H1 (cell line): ENCODE measurements at regions not wholly inside any gene's neighbourhood (a gene's known extent, or its start where the extent isn't known, plus 50 kb on each side); places are given as distances from the start of the nearest gene placed in this dataset.

Experiments used
- CTCF ChIA-PET: fragments of 300-600 bp; sonication (Branson Sonifier 250); formaldehyde crosslinking; loops from one replicate; lab custom pipeline; 2021; ENCODE audit not compliant: partially characterized antibody; lab: Charles Lee
- POLR2A ChIA-PET: fragments of 300-600 bp; sonication (Branson Sonifier 250); formaldehyde crosslinking; loops from one replicate; lab custom pipeline; 2021; ENCODE audit warnings: inconsistent platforms; ENCODE audit not compliant: partially characterized antibody; lab: Charles Lee
- DNase-seq, 2 experiments: peaks; one replicate each; pipeline versions ENCODE4 v3.0.0 to v3.0.0-alpha.2; 2010 to 2022; ENCODE audit warnings: low spot score in 2 of 2, low read depth in 1 of 2, mixed read lengths in 1 of 2
- FAIRE-seq: peaks from 2 replicates; lab custom pipeline; 2011; peaks lifted over from hg19 to GRCh38; lab: Jason Lieb, UNC
- H2AFZ ChIP-seq: 2 replicates; pipeline ENCODE4 v1.8.1; 2012; ENCODE audit warnings: low read length, inconsistent platforms
- H2AK5ac ChIP-seq: 2 replicates; pipeline ENCODE4 v1.6.1; 2013; ENCODE audit warnings: low read depth, low read length
- H2BK120ac ChIP-seq: replicated peaks from 2 replicates; pipeline ENCODE3; 2013; ENCODE audit warnings: low read depth, low read length, inconsistent platforms
- H2BK12ac ChIP-seq: 2 replicates; pipeline ENCODE4 v1.6.1; 2013; ENCODE audit warnings: low read depth, low read length
- H2BK15ac ChIP-seq: 2 replicates; pipeline ENCODE4 v1.6.1; 2013; ENCODE audit warnings: low read length
- H2BK20ac ChIP-seq: 2 replicates; pipeline ENCODE4 v1.6.1; 2013; ENCODE audit warnings: low read length
- H2BK5ac ChIP-seq: 2 replicates; pipeline ENCODE4 v1.6.1; 2013; ENCODE audit warnings: low read depth, low read length
- H3K14ac ChIP-seq: 2 replicates; pipeline ENCODE4 v1.6.1; 2013; ENCODE audit warnings: inconsistent platforms; ENCODE audit not compliant: insufficient read length
- H3K18ac ChIP-seq: 2 replicates; pipeline ENCODE4 v1.6.1; 2013; ENCODE audit warnings: low read length; ENCODE audit errors: extremely low read depth
- H3K23ac ChIP-seq: 2 replicates; pipeline ENCODE4 v1.6.1; 2013; ENCODE audit warnings: inconsistent platforms; ENCODE audit not compliant: insufficient read length
- H3K23me2 ChIP-seq: 2 replicates; pipeline ENCODE4 v1.6.1; 2013; ENCODE audit warnings: low read depth, low read length
- H3K27ac ChIP-seq: 2 replicates; pipeline ENCODE4 v1.6.1; 2011; ENCODE audit warnings: low read depth, low read length, inconsistent platforms
- H3K27me3 ChIP-seq, 4 experiments: replicated peaks in 1 of 4; 1 replicate in 1 of 4; 2 replicates in 3 of 4; pipeline versions ENCODE4 v1.6.1 to v1.8.1; 2011 to 2013; ENCODE audit warnings: low read length in 3 of 4, mild to moderate bottlenecking in 3 of 4, inconsistent platforms in 2 of 4, mixed read lengths in 2 of 4, moderate library complexity in 1 of 4; ENCODE audit not compliant: control insufficient read depth in 3 of 4, insufficient read depth in 3 of 4; ENCODE audit errors: extremely low read depth in 1 of 4
- H3K36me3 ChIP-seq, 4 experiments: 2 replicates each; pipeline versions ENCODE4 v1.6.1 to v1.8.1; 2011 to 2013; ENCODE audit warnings: mild to moderate bottlenecking in 4 of 4, low read length in 3 of 4, moderate library complexity in 2 of 4, control low read depth in 1 of 4, inconsistent platforms in 1 of 4; ENCODE audit not compliant: insufficient read depth in 4 of 4, control insufficient read depth in 2 of 4
- H3K4ac ChIP-seq: replicated peaks from 2 replicates; pipeline ENCODE3; 2013; ENCODE audit warnings: low read length, low read depth, mixed read lengths, inconsistent platforms; ENCODE audit not compliant: insufficient read length
- H3K4me1 ChIP-seq, 4 experiments: replicated peaks in 1 of 4; 1 replicate in 1 of 4; 2 replicates in 3 of 4; pipeline versions ENCODE4 v1.6.1 to v1.8.1; 2011 to 2013; ENCODE audit warnings: low read length in 3 of 4, inconsistent platforms in 2 of 4, mixed read lengths in 1 of 4; ENCODE audit not compliant: insufficient read depth in 4 of 4, control insufficient read depth in 3 of 4
- H3K4me2 ChIP-seq, 2 experiments: 2 replicates each; pipeline versions ENCODE4 v1.6.1 to v1.8.1; 2011 to 2013; ENCODE audit warnings: low read depth in 2 of 2, low read length in 2 of 2, control low read depth in 1 of 2, inconsistent platforms in 1 of 2, mild to moderate bottlenecking in 1 of 2; ENCODE audit not compliant: insufficient read depth in 1 of 2
- H3K4me3 ChIP-seq, 4 experiments: fragments of 200-600, 300-600 bp in 1 of 4; sonication (generic), shearing (Covaris generic), sonication (Bioruptor Twin) in 1 of 4; 2 replicates each; pipeline versions ENCODE4 v1.5.1 to v1.8.1; 2011 to 2016; ENCODE audit warnings: low read length in 4 of 4, low read depth in 3 of 4, control low read depth in 2 of 4, inconsistent platforms in 2 of 4, mild to moderate bottlenecking in 2 of 4, mixed read lengths in 1 of 4, moderate library complexity in 1 of 4; ENCODE audit not compliant: insufficient read depth in 2 of 4; ENCODE audit errors: extremely low read depth in 1 of 4
- H3K56ac ChIP-seq: replicated peaks from 2 replicates; pipeline ENCODE3; 2013; ENCODE audit warnings: low read depth, mild to moderate bottlenecking, mixed read lengths, low read length, inconsistent platforms; ENCODE audit not compliant: insufficient read length
- H3K79me1 ChIP-seq: 2 replicates; pipeline ENCODE4 v1.6.1; 2013; ENCODE audit warnings: low read depth, low read length, control low read depth
- H3K79me2 ChIP-seq, 2 experiments: 2 replicates each; pipeline versions ENCODE4 v1.6.1 to v1.8.1; 2012 to 2013; ENCODE audit warnings: low read length in 2 of 2, mild to moderate bottlenecking in 2 of 2, inconsistent platforms in 1 of 2; ENCODE audit not compliant: insufficient read depth in 2 of 2, control insufficient read depth in 1 of 2
- H3K9ac ChIP-seq, 4 experiments: replicated peaks in 1 of 4; 1 replicate in 1 of 4; 2 replicates in 3 of 4; pipeline versions ENCODE4 v1.6.1 to v1.8.1; 2011 to 2013; ENCODE audit warnings: low read depth in 3 of 4, low read length in 3 of 4, control low read depth in 2 of 4, mild to moderate bottlenecking in 2 of 4, moderate library complexity in 2 of 4, inconsistent platforms in 1 of 4; ENCODE audit errors: extremely low read depth in 1 of 4
- H3K9me3 ChIP-seq, 2 experiments: 2 replicates each; pipeline versions ENCODE4 v1.6.1 to v1.8.1; 2012 to 2013; ENCODE audit warnings: mild to moderate bottlenecking in 2 of 2, moderate library complexity in 2 of 2, control low read depth in 1 of 2, inconsistent platforms in 1 of 2, low read depth in 1 of 2, low read length in 1 of 2, mixed read lengths in 1 of 2; ENCODE audit not compliant: insufficient read depth in 2 of 2
- H4K20me1 ChIP-seq, 2 experiments: replicated peaks in 1 of 2; 2 replicates each; pipeline versions ENCODE3 to v1.8.1; 2011 to 2013; ENCODE audit warnings: inconsistent platforms in 2 of 2, low read length in 2 of 2, mild to moderate bottlenecking in 1 of 2; ENCODE audit not compliant: insufficient read depth in 2 of 2, control insufficient read depth in 1 of 2
- H4K5ac ChIP-seq: 2 replicates; pipeline ENCODE4 v1.6.1; 2013; ENCODE audit warnings: low read length, low read depth, mixed read lengths, inconsistent platforms; ENCODE audit not compliant: insufficient read length
- H4K8ac ChIP-seq: 2 replicates; pipeline ENCODE4 v1.8.0; 2013; ENCODE audit warnings: mild to moderate bottlenecking, moderate library complexity, low read length, inconsistent platforms; ENCODE audit not compliant: insufficient read depth; ENCODE audit errors: extremely low read depth
- H4K91ac ChIP-seq: replicated peaks from 2 replicates; pipeline ENCODE3; 2013; ENCODE audit warnings: low read length, mixed read lengths, inconsistent platforms; ENCODE audit not compliant: insufficient read length
- EP300 ChIP-seq, 2 experiments: IDR thresholded peaks; 1 replicate in 1 of 2; 2 replicates in 1 of 2; pipeline ENCODE4 v1.6.1; 2011 to 2012; ENCODE audit warnings: low read depth in 2 of 2, low read length in 2 of 2, mild to moderate bottlenecking in 2 of 2, borderline replicate concordance in 1 of 2, inconsistent platforms in 1 of 2, moderate library complexity in 1 of 2
- FOSL1 ChIP-seq: IDR thresholded peaks from 2 replicates; pipeline ENCODE4 v1.6.1; 2011; ENCODE audit warnings: mild to moderate bottlenecking, low read depth, low read length, moderate library complexity; ENCODE audit not compliant: insufficient read depth
- HDAC2 ChIP-seq, 2 experiments: fragments of 300-600 bp in 1 of 2; sonication (generic) in 1 of 2; IDR thresholded peaks; 2 replicates each; pipeline ENCODE4 v1.6.1; 2011 to 2012; ENCODE audit warnings: low read depth in 2 of 2, low read length in 2 of 2, mild to moderate bottlenecking in 2 of 2, moderate library complexity in 2 of 2, borderline replicate concordance in 1 of 2, inconsistent platforms in 1 of 2
- RFX5 ChIP-seq: IDR thresholded peaks from 2 replicates; pipeline ENCODE4 v1.6.1; 2011; ENCODE audit warnings: low read depth, low read length, improper control_type of control experiment, borderline replicate concordance
- RNF2 ChIP-seq: fragments of 200-900, 300-1000 bp; sonication (generic); IDR thresholded peaks from 2 replicates; pipeline ENCODE4 v1.7.1; 2016; ENCODE audit warnings: borderline replicate concordance, low read depth, mild to moderate bottlenecking, antibody characterized with exemption, low read length; ENCODE audit not compliant: poor library complexity, severe bottlenecking; ENCODE audit errors: missing control alignments
- SIN3A ChIP-seq, 2 experiments: IDR thresholded peaks in 1 of 2; conservative IDR thresholded peaks in 1 of 2; 2 replicates each; pipeline ENCODE4 v1.6.1; 2011 to 2012; ENCODE audit warnings: low read length in 2 of 2, improper control_type of control experiment in 1 of 2, low read depth in 1 of 2, mild to moderate bottlenecking in 1 of 2
- SP2 ChIP-seq: IDR thresholded peaks from 2 replicates; pipeline ENCODE4 v1.6.1; 2012; ENCODE audit warnings: mild to moderate bottlenecking, low read length, inconsistent platforms
- TBP ChIP-seq: IDR thresholded peaks from 2 replicates; pipeline ENCODE4 v1.6.1; 2011; ENCODE audit warnings: low read depth, low read length, improper control_type of control experiment
- WGBS, 2 experiments: shearing (Covaris generic) in 1 of 2; methylation state at CpG; one replicate each; pipeline versions ENCODE4 v1.1.6 to v1.1.7; 2013 to 2015; ENCODE audit warnings: low lambda C conversion rate in 2 of 2, mixed read lengths in 2 of 2, inconsistent platforms in 1 of 2, low coverage in 1 of 2, missing lambda C conversion rate in 1 of 2; ENCODE audit not compliant: insufficient replicate concordance in 2 of 2, insufficient coverage in 1 of 2, insufficient read length in 1 of 2; ENCODE audit errors: extremely low coverage in 1 of 2, missing lambda C conversion rate in 1 of 2; 5-methylcytosine and 5-hydroxymethylcytosine counted together
- TF ChIP-seq, protein P1 (sequence below): IDR thresholded peaks from 2 replicates; pipeline ENCODE4 v1.6.1; 2012; ENCODE audit warnings: inconsistent platforms
- TF ChIP-seq, protein P2 (sequence below): IDR thresholded peaks from 2 replicates; pipeline ENCODE4 v1.6.1; 2012; ENCODE audit warnings: low read length, inconsistent platforms

DNA sequence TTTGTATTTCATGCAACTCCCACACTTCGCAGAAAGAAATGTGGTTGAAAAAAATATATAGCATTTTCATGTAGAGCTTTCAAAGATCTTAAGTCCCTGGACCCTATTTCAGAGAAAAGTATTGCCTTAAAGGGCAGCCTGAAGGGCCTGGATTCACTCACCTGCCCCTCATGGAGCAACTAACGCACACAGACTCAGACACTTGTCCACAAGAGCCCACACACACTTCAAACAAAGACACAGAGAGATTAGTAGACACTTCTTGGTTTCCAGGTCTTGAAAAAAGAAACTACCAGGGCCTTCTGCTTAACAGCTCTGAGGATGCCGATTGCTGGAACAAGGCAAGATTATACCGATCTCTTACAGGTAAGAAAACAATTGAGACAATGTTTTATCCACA, 122.2 kb downstream of the ZBTB18 start:
- DNase-seq: no peak
- no peak overlapping the region for H2BK12ac ChIP-seq
- H2BK5ac ChIP-seq: no peak overlapping the region
- H2AFZ ChIP-seq: no peak overlapping the region
- H2AK5ac ChIP-seq: no peak overlapping the region
- H3K79me1 ChIP-seq: no peaks in the 10 kb centered on the region
- no peak overlapping the region for H4K5ac ChIP-seq
- H4K91ac ChIP-seq: no peak overlapping the region
- 84% methylated on average over 4 of the region's 4 CpGs; no CpG with 5 or more reads in 1 of the 2 experiments for WGBS, 2 experiments
- H2BK15ac ChIP-seq: no peak overlapping the region
- no peak for FAIRE-seq
- POLR2A ChIA-PET: no interaction called here
- H2BK120ac ChIP-seq: no peak overlapping the region
- no peak overlapping the region for H3K27ac ChIP-seq
- H3K4me3 ChIP-seq: no peak overlapping the region
- no peak overlapping the region for H3K23ac ChIP-seq
- peaks cover 2 to 7% (median 5%) of the 10 kb centered on the region in 4 experiments; a peak in 3 of 7 replicates for H3K4me1 ChIP-seq
- H3K4me2 ChIP-seq: no peak overlapping the region
- H3K36me3 ChIP-seq: no peaks in the 10 kb centered on the region
- H3K79me2 ChIP-seq: no peaks in the 10 kb centered on the region
- H3K9me3 ChIP-seq: no peaks in the 10 kb centered on the region
- no peak overlapping the region for H4K8ac ChIP-seq
- H3K27me3 ChIP-seq: no peaks in the 10 kb centered on the region
- CTCF ChIA-PET: interaction anchor here (1.8 kb wide), 1 partner anchor 9 kb away, joined by 5 read pairs; no protein-coding TSS in a partner anchor
- no peak overlapping the region for H3K56ac ChIP-seq
- no peak overlapping the region for H3K9ac ChIP-seq
- no peaks in the 10 kb centered on the region for H4K20me1 ChIP-seq
- no peak overlapping the region for H3K4ac ChIP-seq
- no peak overlapping the region for H2BK20ac ChIP-seq
- H3K23me2 ChIP-seq: no peaks in the 10 kb centered on the region
- H3K14ac ChIP-seq: no peak overlapping the region
- H3K18ac ChIP-seq: no peak overlapping the region
- no peak for TF ChIP-seq SP2
- no peak for TF ChIP-seq RFX5
- no peak for TF ChIP-seq TBP
- no peak for TF ChIP-seq SIN3A (conservative IDR thresholded peaks at IDR 0.05 in 1 of 2, IDR thresholded peaks at IDR 0.05 in 1 of 2; ENCODE audit: low read depth in 1 of 2, low read length in 2 of 2)
- TF ChIP-seq, protein P1, sequence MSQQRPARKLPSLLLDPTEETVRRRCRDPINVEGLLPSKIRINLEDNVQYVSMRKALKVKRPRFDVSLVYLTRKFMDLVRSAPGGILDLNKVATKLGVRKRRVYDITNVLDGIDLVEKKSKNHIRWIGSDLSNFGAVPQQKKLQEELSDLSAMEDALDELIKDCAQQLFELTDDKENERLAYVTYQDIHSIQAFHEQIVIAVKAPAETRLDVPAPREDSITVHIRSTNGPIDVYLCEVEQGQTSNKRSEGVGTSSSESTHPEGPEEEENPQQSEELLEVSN: no peak
- TF ChIP-seq, protein P2, sequence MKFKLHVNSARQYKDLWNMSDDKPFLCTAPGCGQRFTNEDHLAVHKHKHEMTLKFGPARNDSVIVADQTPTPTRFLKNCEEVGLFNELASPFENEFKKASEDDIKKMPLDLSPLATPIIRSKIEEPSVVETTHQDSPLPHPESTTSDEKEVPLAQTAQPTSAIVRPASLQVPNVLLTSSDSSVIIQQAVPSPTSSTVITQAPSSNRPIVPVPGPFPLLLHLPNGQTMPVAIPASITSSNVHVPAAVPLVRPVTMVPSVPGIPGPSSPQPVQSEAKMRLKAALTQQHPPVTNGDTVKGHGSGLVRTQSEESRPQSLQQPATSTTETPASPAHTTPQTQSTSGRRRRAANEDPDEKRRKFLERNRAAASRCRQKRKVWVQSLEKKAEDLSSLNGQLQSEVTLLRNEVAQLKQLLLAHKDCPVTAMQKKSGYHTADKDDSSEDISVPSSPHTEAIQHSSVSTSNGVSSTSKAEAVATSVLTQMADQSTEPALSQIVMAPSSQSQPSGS: no peak
- TF ChIP-seq EP300 (IDR thresholded peaks at IDR 0.05; ENCODE audit: borderline replicate concordance in 1 of 2, low read depth in 2 of 2, low read length in 2 of 2): no peak
- no peak for TF ChIP-seq FOSL1
- no peak for TF ChIP-seq HDAC2 (IDR thresholded peaks at IDR 0.05; ENCODE audit: borderline replicate concordance in 1 of 2, low read depth in 2 of 2, low read length in 2 of 2)
- TF ChIP-seq RNF2: no peak
